Stimulated activated CD4-positive, alpha-beta T cell treated with anti-CD3 and anti-CD28 coated beads, Interleukin-4, amount 100 ng/mL, for 24 hours (primary cell): ENCODE measurements at regions not wholly inside any gene's neighbourhood (a gene's known extent, or its start where the extent isn't known, plus 50 kb on each side); places are given as distances from the start of the nearest gene placed in this dataset.
A peak's percentile ranks its signal among the peaks of the same experiment; 100 is the strongest.
"Not testable (repeated sequence)": the region's sequence is repeated elsewhere in the genome, so short reads cannot be mapped to it uniquely, and the experiment has no call there.

ENCODE experiments used
- DNase-seq: peaks from one replicate; pipeline ENCODE4 v3.0.0-alpha.2; 2020

DNA sequence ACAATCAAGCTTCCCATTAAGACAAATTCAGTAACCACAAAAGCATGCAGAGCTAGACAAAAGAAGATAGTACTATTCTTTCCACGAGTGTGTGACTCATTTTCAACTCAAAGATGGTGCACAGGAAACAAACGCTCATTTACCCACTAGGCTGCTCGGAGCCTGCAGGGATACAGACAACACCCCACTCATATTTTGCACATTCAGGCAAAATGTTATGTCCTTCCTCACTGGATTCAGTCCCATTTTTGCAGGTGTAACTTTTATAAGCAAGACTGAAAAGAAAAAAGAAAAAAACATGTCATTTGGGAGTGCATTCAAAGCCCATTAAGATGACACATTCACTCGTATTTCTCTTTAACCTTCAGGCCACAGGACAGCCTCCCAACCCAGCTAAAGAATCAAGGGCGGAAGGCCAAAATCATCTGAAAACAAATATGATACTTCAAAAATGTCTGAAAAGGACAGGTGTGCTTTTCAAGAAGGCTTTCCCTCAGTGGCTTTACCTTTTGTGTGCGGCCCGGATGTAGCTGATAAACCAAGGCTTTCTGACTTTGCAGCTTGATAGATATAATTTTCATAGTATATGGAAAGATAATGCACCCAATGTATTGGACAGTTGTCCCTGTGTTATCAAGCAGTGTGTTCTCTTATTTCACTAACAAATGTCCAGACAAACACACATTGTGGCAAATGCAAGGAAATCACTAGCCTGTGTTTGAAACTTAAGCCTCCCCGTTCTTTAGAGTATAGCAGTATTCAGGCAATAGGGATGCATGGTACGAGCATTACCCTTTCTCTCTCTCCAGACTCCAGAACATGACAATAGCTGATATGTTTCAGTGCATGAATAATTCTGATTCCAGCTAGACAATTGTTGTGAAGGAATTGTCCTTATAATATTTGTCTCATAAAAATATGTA is 147.8 kb upstream of the KRR1 start:
- peak; percentile 19 for DNase-seq

GRCh38 chr12:75658286-75658685 is 146.9 kb upstream of the KRR1 start:
- DNase-seq: no peak

DNA sequence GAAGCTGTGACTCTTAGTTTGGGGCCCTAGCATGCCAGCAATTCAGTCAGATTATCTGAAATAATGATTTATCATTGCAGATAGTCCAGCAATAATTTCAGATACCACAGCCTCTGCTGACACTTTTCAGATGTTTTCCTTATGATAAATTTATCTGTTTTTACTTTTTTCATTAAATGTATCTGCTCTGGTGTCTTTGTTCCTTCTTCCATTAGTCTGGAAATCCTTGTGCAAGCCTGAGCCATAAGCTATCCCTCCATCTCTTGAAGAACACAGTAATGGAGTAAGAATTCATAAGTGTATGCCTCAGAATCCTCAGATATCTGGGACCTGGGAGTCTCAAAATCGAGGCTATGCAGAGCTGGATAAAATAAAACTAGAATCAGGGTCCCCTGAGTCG is 146.4 kb upstream of the KRR1 start:
- DNase-seq: no peak

DNA sequence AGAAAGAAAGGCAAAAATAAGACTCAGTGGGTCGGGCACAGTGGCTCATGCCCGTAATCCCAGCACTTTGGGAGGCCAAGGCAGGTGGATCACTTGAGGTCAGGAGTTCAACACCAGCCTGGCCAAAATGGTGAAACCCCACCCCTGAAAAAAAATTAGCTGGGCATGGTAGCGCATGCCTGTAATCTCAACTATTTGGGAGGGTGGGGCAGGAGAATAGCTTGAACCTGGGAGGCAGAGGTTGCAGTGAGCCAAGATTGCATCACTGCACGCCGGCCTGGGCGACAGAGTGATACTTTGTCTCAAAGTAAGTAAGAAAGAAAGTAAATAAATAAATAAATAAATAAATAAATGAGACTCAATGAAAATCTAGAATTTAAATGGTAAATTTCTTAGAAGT is 145.9 kb upstream of the KRR1 start:
- DNase-seq: not testable (repeated sequence)

GRCh38 chr12:75656648-75657047 is 145.2 kb upstream of the KRR1 start:
- no peak for DNase-seq

DNA sequence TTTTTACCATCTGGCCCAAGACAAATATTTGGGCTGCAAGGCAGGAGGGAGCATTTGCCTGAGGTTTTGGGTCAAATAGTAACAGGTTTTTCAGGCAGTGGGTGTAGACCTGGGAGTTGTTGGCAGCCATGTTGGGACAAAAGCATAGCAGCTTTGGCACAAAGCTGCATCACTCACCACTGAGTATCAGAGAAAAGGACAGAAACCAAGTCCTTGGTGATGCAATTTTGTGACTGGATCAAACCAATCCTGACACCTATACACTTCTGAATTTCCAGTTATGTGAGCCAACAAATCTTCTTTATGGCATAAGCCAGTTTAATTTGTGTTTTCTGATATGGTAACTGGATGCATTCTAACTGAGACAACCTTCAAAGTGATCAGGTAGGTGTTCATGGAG is 144.8 kb upstream of the KRR1 start:
- no peak for DNase-seq

DNA sequence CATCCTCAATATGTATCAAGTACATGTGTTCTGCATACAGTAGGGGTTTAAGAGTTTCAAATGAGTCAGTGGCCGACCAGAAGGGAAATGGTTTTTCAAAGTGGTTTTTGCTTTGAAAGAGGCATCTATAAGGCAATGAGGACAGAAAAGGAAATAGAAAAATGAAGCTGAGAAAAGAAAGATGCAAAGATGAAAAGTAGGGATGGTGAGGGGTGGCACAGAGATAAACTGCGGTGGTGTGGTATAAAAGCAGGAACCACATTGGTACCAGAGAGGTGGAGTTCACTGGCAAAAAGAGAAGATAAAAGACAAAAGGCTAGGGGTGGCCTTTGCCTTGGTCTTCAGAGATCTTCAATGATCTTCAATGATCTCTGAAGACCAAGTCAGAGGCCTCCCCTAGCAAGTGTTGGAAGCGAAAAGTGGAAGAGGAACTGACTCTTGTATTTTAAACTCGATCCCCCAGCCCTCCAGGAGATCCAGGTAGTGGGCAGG is 144.0 kb upstream of the KRR1 start:
- DNase-seq: no peak

DNA sequence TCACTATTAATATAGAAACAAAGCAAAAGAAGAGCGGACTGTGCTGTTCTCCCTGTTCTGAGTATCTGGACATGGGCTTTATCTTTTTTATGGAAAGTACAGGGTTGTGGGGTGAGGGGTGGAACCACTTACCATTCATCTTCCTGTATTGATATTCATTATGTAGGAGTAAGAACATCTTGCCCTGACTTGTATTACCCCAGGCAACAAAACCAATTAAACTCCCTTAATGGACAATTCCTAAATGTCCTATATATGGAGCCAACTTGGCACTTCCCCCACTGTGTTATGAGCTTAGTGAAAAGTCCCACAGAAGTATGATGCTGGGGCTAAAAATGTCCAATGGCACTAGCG is 139.9 kb upstream of the KRR1 start:
- DNase-seq: no peak

DNA sequence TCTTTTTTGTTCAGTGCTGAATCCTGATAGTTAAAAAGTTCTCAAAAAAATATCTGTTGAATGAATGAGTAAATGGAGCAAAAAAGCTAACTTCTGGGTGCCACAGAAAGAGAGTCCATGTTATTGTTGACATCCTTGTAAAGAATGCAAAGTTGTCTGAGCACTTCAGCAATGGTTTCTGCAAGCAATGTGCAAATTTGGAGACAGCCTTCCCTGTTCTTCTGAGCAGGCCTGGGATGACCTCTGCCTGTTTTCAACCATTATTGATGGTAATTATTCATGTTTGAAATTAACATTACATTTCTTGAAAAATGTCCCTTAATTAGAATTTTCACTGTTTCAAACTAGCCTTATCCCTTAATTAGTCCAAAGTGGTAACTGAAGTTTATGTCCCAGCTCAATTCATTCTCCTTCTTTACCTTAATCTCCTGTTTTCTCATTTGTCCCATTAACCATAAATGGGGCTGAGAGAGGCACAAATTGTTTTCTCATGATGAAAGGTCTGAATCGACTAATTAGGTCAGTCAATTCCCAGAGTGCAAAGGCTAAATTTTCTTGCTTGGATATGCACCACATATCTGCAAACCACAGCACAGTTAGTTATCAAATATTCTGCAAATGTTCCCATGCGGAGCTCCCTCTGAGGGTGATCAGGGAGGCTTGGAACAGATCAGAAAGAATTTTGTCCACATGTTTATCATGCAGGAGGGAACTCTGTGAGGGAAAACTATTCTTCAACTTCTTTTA is 139.4 kb upstream of the KRR1 start:
- DNase-seq: no peak

GRCh38 chr12:75650100-75650499 is 138.7 kb upstream of the KRR1 start:
- DNase-seq: no peak

- DNase-seq: no peak
These were observed 137.4 kb upstream of the KRR1 start for GRCh38 chr12:75648856-75649255.

DNA sequence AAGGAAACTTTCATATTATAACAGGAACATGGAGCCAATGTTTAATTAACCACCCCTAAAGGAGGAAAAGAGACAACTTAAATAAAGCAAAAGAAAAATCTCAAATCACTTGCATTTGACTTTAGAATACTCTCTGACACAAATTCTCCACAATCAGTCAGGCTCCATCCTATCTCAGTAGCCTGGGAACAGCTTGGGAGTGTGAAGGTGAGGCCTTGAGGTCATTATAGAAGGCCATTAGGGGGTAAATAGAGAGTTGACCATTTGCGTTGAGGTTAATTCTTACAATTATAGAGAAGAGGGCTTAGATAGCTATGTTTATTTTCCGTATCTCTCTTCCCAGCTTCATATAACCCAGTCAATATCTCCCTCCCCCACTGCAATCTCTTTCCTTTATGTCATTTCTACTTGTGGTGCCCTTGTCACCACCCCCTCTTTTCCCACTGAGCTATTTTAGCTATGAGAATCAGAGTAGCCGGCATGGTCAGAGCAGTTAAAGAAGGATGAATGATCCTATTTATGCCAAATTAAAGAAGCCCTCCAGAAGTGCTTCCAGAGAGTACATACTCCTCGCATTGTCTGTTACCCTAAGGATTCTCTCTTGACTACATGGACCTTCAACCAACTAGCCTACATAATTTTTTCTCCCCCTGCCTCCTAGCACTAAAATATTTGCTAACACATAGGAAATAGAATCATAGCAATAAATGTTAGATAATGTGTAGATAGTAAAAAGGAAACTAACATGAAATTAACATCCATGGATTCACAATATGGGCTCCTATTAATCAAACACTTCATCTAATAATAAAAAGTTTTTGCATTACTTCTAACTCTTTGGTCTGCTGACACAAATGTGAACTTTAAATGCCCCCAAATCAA is 135.2 kb upstream of the KRR1 start:
- DNase-seq: no peak

- no peak for DNase-seq
These were observed 133.2 kb upstream of the KRR1 start for GRCh38 chr12:75644472-75645072.

GRCh38 chr12:75643119-75643518 is 131.7 kb upstream of the KRR1 start:
- not testable (repeated sequence) for DNase-seq

DNA sequence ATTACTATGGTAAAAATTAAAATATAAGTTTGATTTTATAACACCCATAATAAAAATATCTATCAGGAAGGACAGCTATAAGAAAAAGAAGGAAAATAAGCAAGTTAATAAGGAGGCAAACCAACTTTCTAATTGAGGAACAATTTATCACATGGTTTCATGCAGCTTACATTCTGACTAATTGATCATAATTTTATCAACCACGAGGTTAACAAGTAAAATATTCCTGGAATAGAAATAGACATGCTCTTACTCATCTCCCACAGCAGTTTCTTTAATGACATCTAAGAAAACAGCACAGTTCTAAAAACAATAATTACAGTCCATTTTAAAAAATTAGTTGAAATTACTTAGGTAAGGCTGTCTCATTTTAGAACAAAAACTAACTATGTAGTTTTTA is 130.8 kb upstream of the KRR1 start:
- DNase-seq: no peak

DNA sequence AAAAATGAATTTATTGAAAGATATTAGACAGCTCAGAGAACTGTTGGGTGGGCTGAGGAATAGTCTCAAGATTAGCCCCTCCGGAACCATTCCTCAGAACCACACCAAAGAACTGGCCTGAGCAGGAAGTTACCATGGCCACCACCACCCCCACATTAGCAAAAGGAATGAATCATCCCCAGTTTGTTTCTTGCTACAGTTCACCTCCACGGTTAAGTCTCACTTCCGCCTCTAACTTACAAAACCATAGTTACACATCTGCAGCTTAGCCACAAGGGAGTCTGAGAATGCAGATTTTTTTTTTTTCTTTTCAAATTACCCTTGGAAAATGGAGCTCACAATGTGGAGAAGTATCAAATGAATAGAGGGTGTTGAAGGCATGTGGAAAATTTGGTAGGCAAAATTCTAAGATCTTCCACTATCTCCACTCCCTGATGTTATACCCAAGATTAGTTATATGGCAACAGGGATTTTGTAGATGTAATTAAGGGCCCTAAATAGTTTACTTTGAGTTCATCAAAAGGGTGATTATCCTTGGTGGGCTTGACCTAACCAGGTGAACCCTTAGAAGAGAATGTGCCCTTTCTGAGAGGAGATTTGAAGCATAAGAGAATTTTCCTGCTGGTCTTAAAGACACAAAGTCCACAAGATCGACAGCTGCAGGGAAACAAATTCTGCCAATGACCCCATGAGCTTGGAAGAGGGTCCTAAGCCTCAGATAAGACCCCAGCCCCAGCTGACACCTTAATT is 129.8 kb upstream of the KRR1 start:
- DNase-seq: peak; percentile 56

GRCh38 chr12:75638792-75639191 is 127.4 kb upstream of the KRR1 start:
- no peak for DNase-seq

DNA sequence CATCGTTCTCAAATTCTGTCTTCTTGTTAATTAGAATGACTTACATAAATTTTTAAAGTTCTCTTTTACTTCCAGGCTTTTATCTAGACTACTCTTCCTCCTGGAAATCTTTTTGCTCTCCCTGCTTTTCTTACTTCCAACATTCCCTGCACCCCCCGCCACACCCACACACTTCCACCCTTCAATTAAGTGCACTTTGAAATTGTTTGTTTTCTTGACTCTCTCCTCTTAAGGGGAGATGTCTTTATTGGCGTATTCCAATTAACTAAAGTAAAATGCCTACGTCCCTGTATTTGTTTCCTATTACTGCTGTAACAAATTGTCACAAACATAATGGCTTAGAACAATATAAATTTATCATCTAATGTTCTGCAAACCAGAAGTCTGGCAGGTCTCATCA is 125.2 kb upstream of the KRR1 start:
- no peak for DNase-seq

GRCh38 chr12:75635606-75636444 is 124.4 kb upstream of the KRR1 start:
- DNase-seq: peak; percentile 23

DNA sequence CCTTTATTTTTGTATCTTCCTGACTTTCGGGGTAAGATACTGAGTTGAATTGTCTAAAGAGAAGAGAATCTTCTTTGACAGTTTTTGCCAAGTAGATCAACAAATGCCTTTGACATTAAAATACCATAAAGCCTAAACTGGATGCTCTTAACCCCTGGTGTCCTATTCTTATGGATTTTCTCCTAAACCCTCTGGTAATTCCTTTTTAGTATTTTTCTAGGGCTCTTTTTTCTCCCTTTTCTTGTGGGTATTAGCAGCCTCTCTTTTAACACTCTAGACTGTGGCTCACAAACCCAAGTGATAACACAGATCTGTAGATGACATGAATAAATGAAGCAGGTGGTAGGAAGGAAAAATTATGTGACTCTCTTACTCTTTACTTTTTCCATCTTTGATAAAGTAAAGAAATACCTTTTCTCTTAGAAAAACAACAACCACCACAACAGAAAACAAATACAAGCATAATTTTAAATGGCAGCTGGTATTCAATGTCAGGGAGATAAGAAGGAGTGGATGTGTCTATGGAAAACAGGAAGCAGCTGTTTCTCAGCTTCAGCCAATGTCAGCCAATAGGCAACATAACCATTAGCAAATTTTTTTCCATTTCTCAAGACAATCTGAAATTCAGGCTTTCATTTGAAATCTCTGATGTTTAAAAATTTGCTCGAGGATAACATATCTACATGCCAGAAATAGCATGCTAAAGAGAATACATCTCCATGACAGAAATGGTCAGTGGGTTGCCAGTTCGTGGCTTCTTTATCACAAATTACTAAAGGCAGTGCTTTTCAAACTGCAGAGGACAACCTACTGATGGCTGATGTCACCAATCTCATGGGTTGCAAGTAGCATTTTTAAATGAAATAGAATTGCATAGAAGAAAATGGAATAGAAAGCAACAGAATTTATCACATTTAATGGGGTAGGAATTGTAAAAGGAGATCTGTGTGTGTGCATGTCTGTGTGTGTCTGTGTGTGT is 123.1 kb upstream of the KRR1 start:
- no peak for DNase-seq
